ENCODE measurements at regions not wholly inside any gene's neighbourhood (a gene's known extent, or its start where the extent isn't known, plus 50 kb on each side); places are given as distances from the start of the nearest gene placed in this dataset.

- Mint-ChIP-seq H3K27ac (no peak overlapping the region), H3K4me3 (no peak overlapping the region), H3K36me3 (ENCODE audit: low read depth) (no peaks in the 10 kb centered on the region), H3K4me1 (no peaks in the 10 kb centered on the region), H3K9me3 (no peaks in the 10 kb centered on the region), H3K27me3 (no peaks in the 10 kb centered on the region)
- TF ChIP-seq CTCF (IDR thresholded peaks at IDR 0.05), result no peak
- ATAC-seq (ENCODE audit: low read depth) (no peak), DNase-seq (no peak)
- CTCF ChIA-PET, result no interaction called here
- intact Hi-C loops (cut with micrococcal nuclease), result no loop called here
- POLR2A ChIA-PET, result no interaction called here
Observed at GRCh38 chr1:81113688-81114087, 687.0 kb upstream of the ADGRL2 start.

- no peak overlapping the region for H3K27ac Mint-ChIP-seq
- H3K27me3 Mint-ChIP-seq, result no peaks in the 10 kb centered on the region
- intact Hi-C loops (cut with micrococcal nuclease), result no loop called here
- no peaks in the 10 kb centered on the region for H3K4me1 Mint-ChIP-seq
- DNase-seq, result no peak
- no peak for TF ChIP-seq CTCF (IDR thresholded peaks at IDR 0.05)
- ATAC-seq (ENCODE audit: low read depth), result no peak
- H3K36me3 Mint-ChIP-seq (ENCODE audit: low read depth), result no peaks in the 10 kb centered on the region
- CTCF ChIA-PET, result no interaction called here
- no peaks in the 10 kb centered on the region for H3K9me3 Mint-ChIP-seq
- no peak overlapping the region for H3K4me3 Mint-ChIP-seq
- POLR2A ChIA-PET, result no interaction called here
Observed at GRCh38 chr1:81111818-81112217, 688.9 kb upstream of the ADGRL2 start.

- no peak for DNase-seq
- no peak overlapping the region for H3K27ac Mint-ChIP-seq
- ChIA-PET CTCF (no interaction called here), POLR2A (no interaction called here)
- TF ChIP-seq CTCF (IDR thresholded peaks at IDR 0.05), result no peak
- H3K4me3 Mint-ChIP-seq, result no peak overlapping the region
- H3K36me3 Mint-ChIP-seq (ENCODE audit: low read depth), result no peaks in the 10 kb centered on the region
- no peaks in the 10 kb centered on the region for H3K27me3 Mint-ChIP-seq
- no peaks in the 10 kb centered on the region for H3K4me1 Mint-ChIP-seq
- ATAC-seq (ENCODE audit: low read depth), result no peak
- intact Hi-C loops (cut with micrococcal nuclease), result no loop called here
- H3K9me3 Mint-ChIP-seq, result no peaks in the 10 kb centered on the region
Observed at GRCh38 chr1:81109038-81109437, 691.7 kb upstream of the ADGRL2 start.

GRCh38 chr1:81097860-81098259 is 702.9 kb upstream of the ADGRL2 start:
- Mint-ChIP-seq H3K4me3 (no peak overlapping the region), H3K4me1 (no peaks in the 10 kb centered on the region), H3K9me3 (peaks cover 4% of the 10 kb centered on the region)

GRCh38 chr1:81073580-81073979 is 727.2 kb upstream of the ADGRL2 start:
- no peak for DNase-seq
- Mint-ChIP-seq H3K4me1 (no peaks in the 10 kb centered on the region), H3K36me3 (ENCODE audit: low read depth) (no peaks in the 10 kb centered on the region), H3K27me3 (no peaks in the 10 kb centered on the region), H3K27ac (no peak overlapping the region), H3K4me3 (no peak overlapping the region), H3K9me3 (peaks cover 4% of the 10 kb centered on the region)
- ChIA-PET POLR2A (no interaction called here), CTCF (no interaction called here)
- ATAC-seq (ENCODE audit: low read depth), result no peak
- intact Hi-C loops (cut with micrococcal nuclease), result no loop called here
- TF ChIP-seq CTCF (IDR thresholded peaks at IDR 0.05), result no peak

More at GRCh38 chr1:81097860-81098259, 702.9 kb upstream of the ADGRL2 start:
- ChIA-PET CTCF (no interaction called here), POLR2A (no interaction called here)
- Mint-ChIP-seq H3K27ac (no peak overlapping the region), H3K36me3 (ENCODE audit: low read depth) (no peaks in the 10 kb centered on the region), H3K27me3 (no peaks in the 10 kb centered on the region)
- no peak for DNase-seq
- intact Hi-C loops (cut with micrococcal nuclease), result no loop called here
- ATAC-seq (ENCODE audit: low read depth), result no peak
- no peak for TF ChIP-seq CTCF (IDR thresholded peaks at IDR 0.05)
